Stimulated activated naive B cell treated with anti-CD40 and anti-IgM and Interleukin-4, amounts not matched to agents 10 μg/mL and 1 μg/mL and 100 μg/mL, for 72 hours (primary cell): ENCODE measurements at regions not wholly inside any gene's neighbourhood (a gene's known extent, or its start where the extent isn't known, plus 50 kb on each side); places are given as distances from the start of the nearest gene placed in this dataset.

Experiments used
- ATAC-seq, 2 donors: fragments of 150-1000 bp; cut with Tn5 transposase; replicated peaks; 2 replicates each; pipeline ENCODE4 v1.10.0; 2021; ENCODE audit warnings: moderate library complexity in 1 of 2
- DNase-seq: peaks from one replicate; pipeline ENCODE4 v3.0.0; 2021
- H3K27ac Mint-ChIP-seq: one replicate; pipeline ENCODE4 v1.8.0; 2022; ENCODE audit warnings: mild to moderate bottlenecking, mixed read lengths
- H3K27me3 Mint-ChIP-seq, 2 donors: one replicate each; pipeline ENCODE4 v1.8.0; 2022; ENCODE audit warnings: mixed read lengths in 2 of 2
- H3K36me3 Mint-ChIP-seq, 2 donors: one replicate each; pipeline ENCODE4 v1.8.0; 2022; ENCODE audit warnings: mixed read lengths in 2 of 2, mild to moderate bottlenecking in 1 of 2
- H3K4me1 Mint-ChIP-seq, 2 donors: one replicate each; pipeline ENCODE4 v1.8.0; 2022; ENCODE audit warnings: mixed read lengths in 2 of 2, mild to moderate bottlenecking in 1 of 2
- H3K4me3 Mint-ChIP-seq, 2 donors: one replicate each; pipeline ENCODE4 v1.8.0; 2022; ENCODE audit warnings: mild to moderate bottlenecking in 2 of 2, mixed read lengths in 2 of 2, moderate library complexity in 1 of 2
- H3K9me3 Mint-ChIP-seq, 2 donors: one replicate each; pipeline ENCODE4 v1.8.0; 2022; ENCODE audit warnings: mixed read lengths in 2 of 2, mild to moderate bottlenecking in 1 of 2

DNA sequence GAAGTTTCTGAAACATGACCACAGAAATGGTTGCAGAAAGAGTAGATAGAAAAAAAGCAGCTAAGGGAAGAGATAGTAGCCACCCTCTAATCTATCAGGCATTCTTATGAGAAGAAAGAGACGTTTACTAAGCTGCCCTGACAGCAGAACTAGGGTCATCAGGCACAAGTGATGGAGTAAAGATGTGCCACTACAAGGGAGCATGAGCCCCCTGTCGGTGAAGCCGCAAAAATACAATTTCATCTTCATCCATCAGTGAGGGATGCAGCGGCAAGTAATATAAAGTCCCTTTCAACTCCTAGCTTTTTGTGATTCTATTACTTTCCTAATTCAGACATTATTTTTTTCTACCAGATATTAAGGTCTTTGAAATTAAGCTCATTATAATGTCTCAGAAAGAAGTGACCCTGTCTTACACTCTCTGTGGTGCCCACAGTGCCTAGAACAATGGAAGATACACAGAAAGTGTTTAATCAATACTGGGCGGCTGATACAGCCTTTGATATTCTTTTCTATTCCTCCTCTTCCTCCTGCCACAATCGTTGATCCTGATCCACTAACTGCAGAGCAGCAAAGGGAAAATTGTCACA is 651.6 kb downstream of the NTRK3 start:
- peak in 1 of 2 donors; percentile 41 for ATAC-seq
- no peak for DNase-seq
- Mint-ChIP-seq H3K4me3 (no peak overlapping the region), H3K27me3 (peaks cover 0 to 3% of the 10 kb centered on the region in 2 donors), H3K9me3 (no peaks in the 10 kb centered on the region), H3K4me1 (no peaks in the 10 kb centered on the region), H3K27ac (no peak overlapping the region), H3K36me3 (no peaks in the 10 kb centered on the region)

DNA sequence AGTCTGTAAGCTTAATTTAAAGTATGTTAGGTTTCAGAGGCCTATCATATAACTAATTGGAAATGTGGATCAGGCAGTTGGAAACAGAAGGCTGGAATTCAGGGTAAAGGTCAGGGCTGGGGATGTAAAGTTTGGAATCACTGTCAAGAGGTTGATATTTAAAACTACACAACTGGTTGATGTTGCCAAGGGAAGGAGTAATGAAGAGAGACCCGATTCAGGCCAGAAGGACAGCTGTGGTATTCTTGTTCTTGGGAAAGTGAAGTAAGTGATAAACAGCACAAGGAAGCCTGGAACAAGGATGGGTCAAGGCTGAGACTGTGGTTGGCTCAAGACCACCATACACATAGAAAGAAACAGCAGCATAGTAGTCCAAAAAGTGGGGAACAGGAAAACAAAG is 654.2 kb downstream of the NTRK3 start:
- Mint-ChIP-seq H3K36me3 (no peaks in the 10 kb centered on the region), H3K27ac (no peak overlapping the region), H3K4me1 (no peaks in the 10 kb centered on the region), H3K9me3 (no peaks in the 10 kb centered on the region), H3K4me3 (no peak overlapping the region), H3K27me3 (peaks cover 0 to 3% of the 10 kb centered on the region in 2 donors)
- DNase-seq = no peak
- no peak for ATAC-seq

DNA sequence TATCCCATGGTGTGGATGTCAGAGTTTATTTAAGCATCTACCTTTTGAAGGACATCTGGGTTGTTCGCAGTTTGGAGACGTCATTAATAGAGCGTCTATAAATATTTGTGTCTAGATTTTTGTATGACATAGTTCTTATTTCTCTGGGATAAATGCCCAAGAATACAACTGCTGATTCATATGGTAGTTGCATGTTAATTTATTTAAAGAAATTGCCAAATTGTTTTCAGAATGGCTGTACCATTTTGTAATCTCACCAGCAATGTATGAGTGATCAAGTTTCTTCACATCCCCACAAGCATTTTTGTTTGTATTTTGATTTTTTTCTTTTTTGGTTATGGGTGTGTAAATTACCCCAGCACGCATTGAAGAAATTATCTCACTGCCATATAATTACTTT is 656.9 kb downstream of the NTRK3 start:
- Mint-ChIP-seq H3K36me3 (no peaks in the 10 kb centered on the region), H3K4me1 (no peaks in the 10 kb centered on the region), H3K27ac (no peak overlapping the region), H3K9me3 (no peaks in the 10 kb centered on the region), H3K27me3 (peaks cover 0 to 3% of the 10 kb centered on the region in 2 donors), H3K4me3 (no peak overlapping the region)
- ATAC-seq = no peak
- no peak for DNase-seq

DNA sequence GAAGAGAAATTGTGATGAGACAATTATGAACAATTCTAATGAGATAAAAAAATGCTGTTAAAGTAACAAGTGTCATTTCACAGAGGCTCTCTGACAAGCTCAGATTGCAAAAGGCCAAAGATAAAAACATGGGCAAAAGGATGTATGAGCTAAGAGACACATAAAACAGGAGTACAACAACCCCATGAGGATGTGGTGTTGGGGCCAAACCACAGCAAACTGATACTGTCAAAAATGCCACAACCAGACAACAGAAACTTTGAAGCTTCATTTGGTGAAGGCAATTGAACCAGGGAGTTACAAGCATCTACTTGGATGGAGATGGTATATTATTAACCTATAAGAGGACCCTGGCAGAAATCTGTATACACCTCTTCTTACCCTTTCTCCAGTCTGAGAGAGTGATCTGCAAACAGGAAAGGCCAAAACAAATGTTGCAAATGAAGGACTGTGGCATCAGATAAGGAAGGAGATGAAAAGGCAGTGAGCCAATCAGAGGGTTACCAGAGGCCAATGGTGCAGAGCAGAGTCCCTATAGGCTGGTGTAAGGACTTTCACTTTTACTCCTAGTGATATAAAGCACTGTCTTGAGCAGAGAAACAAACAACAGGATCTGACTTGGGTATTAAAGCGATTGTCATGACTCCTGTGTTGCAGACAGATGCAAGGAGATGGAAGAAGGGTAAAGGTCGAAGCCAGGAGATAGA is 659.0 kb downstream of the NTRK3 start:
- no peak overlapping the region for H3K4me3 Mint-ChIP-seq
- H3K36me3 Mint-ChIP-seq = no peaks in the 10 kb centered on the region
- ATAC-seq (peak; percentile 59 to 67), DNase-seq (no peak)
- peaks cover 0 to 3% of the 10 kb centered on the region in 2 donors for H3K27me3 Mint-ChIP-seq
- no peaks in the 10 kb centered on the region for H3K4me1 Mint-ChIP-seq
- peaks cover 0 to 4% of the 10 kb centered on the region in 2 donors for H3K9me3 Mint-ChIP-seq
- H3K27ac Mint-ChIP-seq = no peak overlapping the region

DNA sequence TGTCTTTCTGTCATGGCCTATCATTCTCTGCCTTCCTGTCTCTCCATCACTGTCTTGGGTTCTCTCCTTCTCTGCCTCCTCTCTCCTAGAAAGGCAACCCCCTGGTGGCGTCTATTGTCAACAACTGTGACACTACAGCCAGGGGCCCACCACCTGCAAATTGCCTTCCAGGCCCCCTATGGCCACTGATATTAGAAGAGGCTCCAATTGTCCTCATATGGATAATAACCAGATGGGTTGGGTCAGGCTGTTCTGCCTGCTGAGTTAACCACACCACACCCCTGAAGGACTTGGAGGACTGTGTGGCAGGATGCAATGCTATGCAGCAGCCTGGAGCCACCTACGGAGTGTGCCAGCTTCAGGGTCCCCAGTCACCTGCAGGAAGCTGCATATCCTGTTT is 665.0 kb downstream of the NTRK3 start:
- Mint-ChIP-seq H3K4me1 (no peaks in the 10 kb centered on the region), H3K36me3 (no peaks in the 10 kb centered on the region), H3K27me3 (no peaks in the 10 kb centered on the region), H3K9me3 (peaks cover 0 to 4% of the 10 kb centered on the region in 2 donors), H3K4me3 (no peak overlapping the region), H3K27ac (no peak overlapping the region)
- DNase-seq = no peak
- ATAC-seq = no peak

DNA sequence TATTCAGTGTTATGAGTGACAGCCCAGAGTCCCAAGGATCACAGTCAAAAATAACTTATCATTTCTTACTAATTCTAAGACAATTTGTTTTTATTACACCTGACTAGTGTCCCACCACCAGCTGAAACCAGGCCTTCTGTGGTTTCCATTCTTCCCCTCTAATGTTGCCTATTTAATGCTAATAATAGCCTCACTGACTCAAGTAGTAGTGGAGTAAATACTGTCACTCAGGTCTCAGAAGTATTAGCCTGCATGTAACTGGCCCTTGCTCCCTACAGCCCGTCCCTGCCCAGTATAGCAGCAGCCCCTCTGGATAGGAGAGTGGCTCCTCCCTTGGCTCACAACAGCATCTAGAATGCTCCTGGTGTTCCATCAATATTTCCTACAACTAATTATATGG is 665.5 kb downstream of the NTRK3 start:
- DNase-seq (no peak), ATAC-seq (no peak)
- H3K27ac Mint-ChIP-seq = no peak overlapping the region
- no peaks in the 10 kb centered on the region for H3K36me3 Mint-ChIP-seq
- peaks cover 0 to 4% of the 10 kb centered on the region in 2 donors for H3K9me3 Mint-ChIP-seq
- H3K27me3 Mint-ChIP-seq = no peaks in the 10 kb centered on the region
- no peaks in the 10 kb centered on the region for H3K4me1 Mint-ChIP-seq
- H3K4me3 Mint-ChIP-seq = no peak overlapping the region

DNA sequence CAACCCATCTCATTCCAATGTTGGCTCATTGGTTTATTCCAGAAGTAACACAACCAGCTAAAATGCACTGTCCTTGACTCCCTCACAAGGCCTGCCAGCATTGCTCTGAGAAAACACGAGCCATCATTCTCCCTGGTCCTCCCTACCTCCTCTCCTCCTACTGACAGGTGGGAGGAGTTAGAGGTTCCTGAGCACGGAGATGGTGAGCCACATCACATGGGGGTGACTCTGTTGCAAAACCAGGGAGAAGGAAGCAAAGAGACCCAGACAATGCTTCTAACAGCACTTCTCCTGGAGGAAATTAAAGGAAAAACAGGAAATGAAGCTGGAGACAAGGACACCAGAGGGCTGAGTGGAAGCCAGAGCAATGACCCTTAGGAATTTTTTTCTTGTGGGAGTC is 667.4 kb downstream of the NTRK3 start:
- no peak for DNase-seq
- no peaks in the 10 kb centered on the region for H3K4me1 Mint-ChIP-seq
- H3K9me3 Mint-ChIP-seq = peaks cover 0 to 4% of the 10 kb centered on the region in 2 donors
- no peak overlapping the region for H3K4me3 Mint-ChIP-seq
- ATAC-seq = no peak
- H3K27me3 Mint-ChIP-seq = no peaks in the 10 kb centered on the region
- no peak overlapping the region for H3K27ac Mint-ChIP-seq
- H3K36me3 Mint-ChIP-seq = no peaks in the 10 kb centered on the region

DNA sequence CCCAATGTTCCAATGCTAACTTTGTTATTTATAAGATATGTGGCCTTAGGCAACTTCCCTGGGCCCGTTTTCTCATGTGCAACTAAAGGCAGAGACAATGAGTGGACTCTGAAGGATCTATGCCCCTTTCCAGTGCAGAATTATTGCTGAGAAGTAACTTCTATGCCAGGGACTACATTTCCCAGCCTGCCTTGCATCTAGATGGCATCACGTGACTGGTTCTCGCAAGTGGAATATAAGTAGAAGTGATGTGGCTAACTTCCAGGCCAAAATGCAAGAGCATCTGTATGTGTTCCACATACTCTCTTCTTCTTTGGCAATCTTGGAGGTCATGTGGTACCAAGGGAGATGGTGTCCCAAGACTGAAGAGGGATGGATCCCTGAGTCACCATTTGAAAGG is 674.4 kb downstream of the NTRK3 start:
- Mint-ChIP-seq H3K4me1 (no peaks in the 10 kb centered on the region), H3K27me3 (no peaks in the 10 kb centered on the region), H3K36me3 (no peaks in the 10 kb centered on the region), H3K4me3 (no peak overlapping the region), H3K27ac (no peak overlapping the region), H3K9me3 (no peaks in the 10 kb centered on the region)
- ATAC-seq (no peak), DNase-seq (no peak)

DNA sequence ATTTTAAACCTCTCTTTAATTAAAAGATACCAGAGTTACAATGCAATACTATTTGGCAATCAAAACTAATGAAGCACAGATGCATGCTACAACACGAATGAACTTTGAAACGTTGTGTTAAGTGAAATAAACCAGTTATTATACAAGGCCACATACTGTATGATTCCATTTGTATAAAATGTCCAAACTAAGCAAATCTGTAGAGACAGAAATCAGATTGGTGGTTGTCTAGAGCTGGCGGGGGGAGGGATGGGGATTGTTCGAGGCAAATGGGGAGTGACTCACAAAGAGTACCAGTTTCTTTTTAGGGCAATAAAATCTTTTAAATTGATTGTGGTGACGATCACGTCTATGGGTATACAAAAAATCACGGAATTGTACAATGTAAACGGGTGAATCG is 677.0 kb downstream of the NTRK3 start:
- Mint-ChIP-seq H3K27ac (no peak overlapping the region), H3K9me3 (no peaks in the 10 kb centered on the region), H3K27me3 (no peaks in the 10 kb centered on the region), H3K4me3 (no peak overlapping the region), H3K4me1 (no peaks in the 10 kb centered on the region), H3K36me3 (no peaks in the 10 kb centered on the region)
- ATAC-seq = no peak
- DNase-seq = no peak

DNA sequence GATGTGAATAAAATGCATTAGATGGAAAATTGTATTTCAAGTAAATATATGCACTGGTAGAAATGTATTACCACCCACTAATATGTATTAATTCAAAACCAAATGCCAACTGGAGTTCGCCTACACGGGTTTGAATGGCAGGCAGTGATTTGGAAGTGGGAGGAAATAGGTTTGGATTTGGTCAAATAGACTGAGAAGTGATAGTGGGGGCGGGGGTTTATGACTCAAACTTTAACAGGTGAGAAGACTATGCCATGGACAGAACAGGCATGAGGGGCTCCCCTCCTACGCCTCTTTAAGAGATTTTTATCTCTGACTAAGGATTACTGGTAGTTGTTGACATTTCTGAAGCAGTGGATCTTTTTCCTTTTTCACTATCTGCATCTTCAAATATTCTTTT is 677.8 kb downstream of the NTRK3 start:
- no peak for ATAC-seq
- H3K4me3 Mint-ChIP-seq = no peak overlapping the region
- H3K4me1 Mint-ChIP-seq = no peaks in the 10 kb centered on the region
- H3K27ac Mint-ChIP-seq = no peak overlapping the region
- DNase-seq = no peak
- no peaks in the 10 kb centered on the region for H3K36me3 Mint-ChIP-seq
- H3K9me3 Mint-ChIP-seq = no peaks in the 10 kb centered on the region
- no peaks in the 10 kb centered on the region for H3K27me3 Mint-ChIP-seq

DNA sequence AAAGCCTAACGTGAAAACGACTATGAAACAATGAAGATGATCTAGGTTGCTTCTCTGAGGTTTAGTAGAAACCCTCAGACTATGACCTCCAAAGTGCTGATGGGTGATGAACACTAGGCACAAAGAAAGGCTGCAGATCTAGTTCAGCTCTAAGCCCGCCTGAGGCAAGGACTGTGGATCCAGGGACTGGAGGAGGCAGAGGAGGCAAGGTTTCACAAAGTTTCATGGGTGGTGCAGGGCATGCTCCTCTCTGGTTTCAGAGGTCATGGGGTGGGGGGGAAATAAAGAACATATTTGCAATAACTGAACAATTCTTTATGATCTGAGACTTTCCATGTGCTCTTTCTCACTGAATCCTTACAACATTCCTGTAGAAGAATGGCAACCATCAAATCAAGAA is 679.2 kb downstream of the NTRK3 start:
- Mint-ChIP-seq H3K27ac (no peak overlapping the region), H3K4me1 (no peaks in the 10 kb centered on the region), H3K27me3 (no peaks in the 10 kb centered on the region), H3K9me3 (no peaks in the 10 kb centered on the region), H3K4me3 (no peak overlapping the region), H3K36me3 (no peaks in the 10 kb centered on the region)
- DNase-seq = no peak
- ATAC-seq = no peak

DNA sequence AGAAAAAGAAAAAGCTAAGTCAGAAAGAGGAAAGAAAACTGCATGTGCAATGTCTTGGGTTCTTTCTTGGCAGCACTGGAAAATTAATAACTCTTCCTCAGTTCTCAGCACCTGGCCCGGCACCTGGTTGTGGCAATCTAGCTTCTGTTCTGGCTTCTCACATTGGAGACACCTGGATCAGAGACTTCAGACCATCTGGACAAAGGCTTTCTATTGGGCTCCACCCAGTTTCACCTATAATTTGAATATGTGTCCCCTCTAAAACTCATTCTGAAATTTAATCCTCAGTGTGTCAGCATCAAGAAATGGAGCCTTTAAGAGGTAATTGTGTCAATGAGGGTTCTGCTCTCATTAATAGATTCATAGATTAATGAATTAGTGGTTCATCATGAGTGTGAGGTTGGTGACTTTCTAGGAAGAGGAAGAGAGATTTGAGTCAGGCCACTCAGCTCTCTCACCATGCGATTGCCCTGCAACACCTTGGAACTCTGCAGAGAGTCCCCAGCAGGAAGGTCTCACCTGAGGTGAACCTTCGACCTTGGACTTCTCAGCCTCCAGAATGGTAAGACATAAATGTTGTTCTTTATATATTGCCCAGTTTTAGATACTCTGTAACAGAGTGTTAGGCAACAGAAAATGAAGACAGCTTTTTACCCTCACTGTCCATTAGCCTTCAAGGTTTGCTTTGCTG is 679.9 kb downstream of the NTRK3 start:
- H3K9me3 Mint-ChIP-seq = no peaks in the 10 kb centered on the region
- no peak overlapping the region for H3K27ac Mint-ChIP-seq
- DNase-seq (no peak), ATAC-seq (no peak)
- H3K27me3 Mint-ChIP-seq = no peaks in the 10 kb centered on the region
- H3K4me1 Mint-ChIP-seq = no peaks in the 10 kb centered on the region
- H3K36me3 Mint-ChIP-seq = no peaks in the 10 kb centered on the region
- H3K4me3 Mint-ChIP-seq = no peak overlapping the region

DNA sequence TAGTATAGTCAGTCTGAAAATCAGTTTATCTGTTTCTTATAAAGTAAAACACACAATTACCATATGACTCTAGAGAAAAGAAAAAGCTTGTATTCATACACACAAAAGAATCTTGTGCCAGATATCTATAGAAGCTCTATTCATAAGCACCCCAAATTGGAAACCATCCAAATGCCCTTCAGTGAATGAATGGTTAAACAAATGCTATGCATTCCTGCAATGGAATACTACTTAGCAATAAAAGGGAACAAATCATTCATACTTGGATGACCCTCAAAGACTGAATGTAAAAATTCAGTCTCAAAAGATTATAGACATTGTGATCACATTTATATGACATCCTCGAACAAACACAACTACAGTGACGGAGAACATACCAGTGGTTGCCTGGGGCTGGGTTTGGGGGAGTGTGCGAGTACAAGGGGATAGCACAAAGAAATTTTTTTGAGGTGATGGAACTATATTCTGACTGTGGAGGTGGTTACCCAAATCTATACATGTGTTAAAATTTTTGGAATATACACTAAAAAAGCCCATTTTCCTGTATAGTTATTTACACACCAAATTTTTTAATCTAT is 680.6 kb downstream of the NTRK3 start:
- no peak for ATAC-seq
- no peak overlapping the region for H3K4me3 Mint-ChIP-seq
- no peaks in the 10 kb centered on the region for H3K4me1 Mint-ChIP-seq
- no peak overlapping the region for H3K27ac Mint-ChIP-seq
- H3K27me3 Mint-ChIP-seq = no peaks in the 10 kb centered on the region
- H3K36me3 Mint-ChIP-seq = no peaks in the 10 kb centered on the region
- DNase-seq = no peak
- no peaks in the 10 kb centered on the region for H3K9me3 Mint-ChIP-seq

DNA sequence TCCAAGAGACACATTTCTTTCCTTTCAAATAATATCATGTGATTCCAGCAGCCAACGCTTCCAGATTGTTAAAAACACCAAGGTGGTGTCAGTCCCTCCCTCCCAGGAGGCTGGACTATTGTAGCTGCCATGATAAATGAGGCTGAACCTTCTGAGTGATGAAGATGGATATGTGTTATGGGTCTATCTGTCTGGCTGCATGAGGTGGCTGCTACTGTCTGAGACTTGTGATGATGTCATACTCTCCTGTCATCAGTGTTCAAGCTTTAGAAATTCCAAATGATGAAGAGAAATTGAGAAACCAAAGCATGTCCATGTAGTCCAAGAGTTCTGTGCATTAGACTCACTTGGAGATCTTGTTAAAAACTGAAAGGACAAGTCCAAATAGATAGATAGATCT is 683.0 kb downstream of the NTRK3 start:
- H3K27ac Mint-ChIP-seq = no peak overlapping the region
- no peaks in the 10 kb centered on the region for H3K27me3 Mint-ChIP-seq
- no peak overlapping the region for H3K4me3 Mint-ChIP-seq
- H3K4me1 Mint-ChIP-seq = no peaks in the 10 kb centered on the region
- no peaks in the 10 kb centered on the region for H3K9me3 Mint-ChIP-seq
- ATAC-seq (no peak), DNase-seq (no peak)
- no peaks in the 10 kb centered on the region for H3K36me3 Mint-ChIP-seq

DNA sequence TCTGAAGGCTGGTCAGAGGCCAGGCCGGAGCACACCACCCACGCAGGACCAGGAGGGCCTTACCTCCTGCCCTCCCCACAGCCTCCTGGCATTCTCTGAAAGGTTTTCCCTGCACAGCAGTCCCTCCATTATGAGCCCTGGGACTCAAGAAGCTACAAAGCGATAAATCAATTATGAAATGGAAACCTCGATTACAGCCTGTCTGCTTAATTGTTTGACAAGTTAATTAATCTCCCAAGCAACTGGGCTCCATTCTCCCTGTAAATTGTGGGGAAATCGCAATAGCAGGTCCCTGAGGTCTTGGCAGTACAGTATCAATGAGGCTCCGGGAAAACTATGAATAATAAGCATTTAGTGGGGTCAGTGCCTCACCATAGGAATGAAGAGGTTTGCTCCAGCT is 683.5 kb downstream of the NTRK3 start:
- ATAC-seq (no peak), DNase-seq (no peak)
- Mint-ChIP-seq H3K27me3 (no peaks in the 10 kb centered on the region), H3K27ac (no peak overlapping the region), H3K4me3 (no peak overlapping the region), H3K9me3 (no peaks in the 10 kb centered on the region), H3K4me1 (no peaks in the 10 kb centered on the region), H3K36me3 (no peaks in the 10 kb centered on the region)
